SK-N-SH treated with all-trans-retinoic acid at 6 μM for 48 hours (cell line): ENCODE measurements at regions not wholly inside any gene's neighbourhood (a gene's known extent, or its start where the extent isn't known, plus 50 kb on each side); places are given as distances from the start of the nearest gene placed in this dataset.
"Not testable (repeated sequence)": the region's sequence is repeated elsewhere in the genome, so short reads cannot be mapped to it uniquely, and the experiment has no call there.

ENCODE experiments used
- ARNTL ChIP-seq: fragments of 450-650 bp; formaldehyde crosslinking; IDR thresholded peaks from 2 replicates; pipeline ENCODE4 v1.5.0; 2020; ENCODE audit warnings: low read depth, mild to moderate bottlenecking, moderate library complexity, borderline replicate concordance
- CREB5 ChIP-seq: fragments of 250-450 bp; sonication (Bioruptor Pico); IDR thresholded peaks from 2 replicates; pipeline ENCODE4 v1.5.1; 2020; ENCODE audit warnings: low read depth, mild to moderate bottlenecking, moderate library complexity
- CSDC2 ChIP-seq: fragments of 250-450 bp; sonication (Bioruptor Pico); IDR thresholded peaks from 2 replicates; pipeline ENCODE4 v1.5.0; 2020; ENCODE audit warnings: mild to moderate bottlenecking, moderate library complexity
- CSRNP3 ChIP-seq: fragments of 250-450 bp; sonication (Bioruptor Pico); IDR thresholded peaks from 2 replicates; pipeline ENCODE4 v1.5.1; 2021; ENCODE audit warnings: mild to moderate bottlenecking, moderate library complexity
- ESRRG ChIP-seq: fragments of 250-450 bp; sonication (Bioruptor Pico); IDR thresholded peaks from 2 replicates; pipeline ENCODE4 v1.6.1; 2021; ENCODE audit warnings: mild to moderate bottlenecking
- GLIS3 ChIP-seq: fragments of 250-450 bp; sonication (Bioruptor Pico); IDR thresholded peaks from 2 replicates; pipeline ENCODE4 v1.5.0; 2020; ENCODE audit warnings: mild to moderate bottlenecking, moderate library complexity
- ISL1 ChIP-seq: fragments of 250-450 bp; sonication (Bioruptor Pico); IDR thresholded peaks from 2 replicates; pipeline ENCODE4 v2.1.2; 2022; ENCODE audit warnings: mild to moderate bottlenecking, moderate library complexity
- PATZ1 ChIP-seq: fragments of 250-450 bp; sonication (Bioruptor Pico); IDR thresholded peaks from 2 replicates; pipeline ENCODE4 v1.8.0; 2020; ENCODE audit warnings: mild to moderate bottlenecking, moderate library complexity, borderline replicate concordance
- RARB ChIP-seq: fragments of 250-450 bp; sonication (Bioruptor Pico); IDR thresholded peaks from 2 replicates; pipeline ENCODE4 v1.8.0; 2021; ENCODE audit warnings: mild to moderate bottlenecking, moderate library complexity
- ZC3H10 ChIP-seq: fragments of 250-450 bp; sonication (Bioruptor Pico); IDR thresholded peaks from 2 replicates; pipeline ENCODE4 v1.5.1; 2021; ENCODE audit warnings: mild to moderate bottlenecking, moderate library complexity

- TF ChIP-seq CSRNP3; ARNTL (CRISPR knock-in tag); PATZ1 (CRISPR knock-in tag); GLIS3 (CRISPR knock-in tag); CREB5 (CRISPR knock-in tag); CSDC2 (CRISPR knock-in tag); ZC3H10 (CRISPR knock-in tag); ISL1; RARB (CRISPR knock-in tag); ESRRG: not testable (repeated sequence)
Measured at GRCh38 chr21:27979446-27979845, 1012.6 kb upstream of the ADAMTS5 start.
